ENCODE measurements at regions not wholly inside any gene's neighbourhood (a gene's known extent, or its start where the extent isn't known, plus 50 kb on each side); places are given as distances from the start of the nearest gene placed in this dataset.

DNA sequence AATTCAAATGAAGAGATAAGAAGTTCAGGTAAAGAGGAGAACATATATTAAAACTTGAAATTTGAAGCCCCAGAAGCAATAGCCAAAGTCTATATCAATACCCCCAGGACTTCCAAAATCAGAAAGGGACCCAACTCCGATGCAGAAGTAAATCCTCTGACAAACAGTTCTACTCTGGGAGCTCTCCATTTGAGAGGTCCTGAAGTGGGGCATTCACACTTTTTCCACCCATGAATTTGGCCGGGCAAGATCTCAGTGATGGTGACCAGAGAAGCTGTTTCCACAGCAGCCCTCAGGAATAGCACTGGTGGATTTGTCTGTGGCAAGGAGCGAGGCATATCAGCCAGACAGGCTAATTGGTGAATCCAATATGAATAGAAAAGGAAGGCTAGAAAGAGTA lies 313.6 kb upstream of the MC4R start:
- no peak for TF ChIP-seq RFX5 (IDR thresholded peaks at IDR 0.05; ENCODE audit: borderline replicate concordance, low read depth, low read length)
- no peak for TF ChIP-seq CHD1 (IDR thresholded peaks at IDR 0.05; ENCODE audit: low read depth, low read length)
- no peak for TF ChIP-seq POLR2A (IDR thresholded peaks at IDR 0.05; ENCODE audit: control extremely low read depth in 1 of 2, low read depth in 2 of 2, low read length in 2 of 2)
- TF ChIP-seq, protein P1, sequence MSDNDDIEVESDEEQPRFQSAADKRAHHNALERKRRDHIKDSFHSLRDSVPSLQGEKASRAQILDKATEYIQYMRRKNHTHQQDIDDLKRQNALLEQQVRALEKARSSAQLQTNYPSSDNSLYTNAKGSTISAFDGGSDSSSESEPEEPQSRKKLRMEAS (IDR thresholded peaks at IDR 0.05) = no peak
- no peak for TF ChIP-seq EZH2 (IDR thresholded peaks at IDR 0.05; ENCODE audit: low read depth, low read length, severe bottlenecking)
- TF ChIP-seq, protein P2, sequence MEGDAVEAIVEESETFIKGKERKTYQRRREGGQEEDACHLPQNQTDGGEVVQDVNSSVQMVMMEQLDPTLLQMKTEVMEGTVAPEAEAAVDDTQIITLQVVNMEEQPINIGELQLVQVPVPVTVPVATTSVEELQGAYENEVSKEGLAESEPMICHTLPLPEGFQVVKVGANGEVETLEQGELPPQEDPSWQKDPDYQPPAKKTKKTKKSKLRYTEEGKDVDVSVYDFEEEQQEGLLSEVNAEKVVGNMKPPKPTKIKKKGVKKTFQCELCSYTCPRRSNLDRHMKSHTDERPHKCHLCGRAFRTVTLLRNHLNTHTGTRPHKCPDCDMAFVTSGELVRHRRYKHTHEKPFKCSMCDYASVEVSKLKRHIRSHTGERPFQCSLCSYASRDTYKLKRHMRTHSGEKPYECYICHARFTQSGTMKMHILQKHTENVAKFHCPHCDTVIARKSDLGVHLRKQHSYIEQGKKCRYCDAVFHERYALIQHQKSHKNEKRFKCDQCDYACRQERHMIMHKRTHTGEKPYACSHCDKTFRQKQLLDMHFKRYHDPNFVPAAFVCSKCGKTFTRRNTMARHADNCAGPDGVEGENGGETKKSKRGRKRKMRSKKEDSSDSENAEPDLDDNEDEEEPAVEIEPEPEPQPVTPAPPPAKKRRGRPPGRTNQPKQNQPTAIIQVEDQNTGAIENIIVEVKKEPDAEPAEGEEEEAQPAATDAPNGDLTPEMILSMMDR (IDR thresholded peaks at IDR 0.05; ENCODE audit: control extremely low read depth in 1 of 3, insufficient read depth in 1 of 3, low read depth in 1 of 3, low read length in 3 of 3) = no peak
- TF ChIP-seq SUZ12 (IDR thresholded peaks at IDR 0.05; ENCODE audit: low read length) = no peak
- no peak for TF ChIP-seq POLR2AphosphoS5 (IDR thresholded peaks at IDR 0.05; ENCODE audit: low read depth, low read length)
- no peak for TF ChIP-seq YY1 (IDR thresholded peaks at IDR 0.05; ENCODE audit: low read depth, low read length)
- TF ChIP-seq, protein P3, sequence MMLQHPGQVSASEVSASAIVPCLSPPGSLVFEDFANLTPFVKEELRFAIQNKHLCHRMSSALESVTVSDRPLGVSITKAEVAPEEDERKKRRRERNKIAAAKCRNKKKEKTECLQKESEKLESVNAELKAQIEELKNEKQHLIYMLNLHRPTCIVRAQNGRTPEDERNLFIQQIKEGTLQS (IDR thresholded peaks at IDR 0.05; ENCODE audit: insufficient read depth, low read depth, low read length) = no peak
- no peak for TF ChIP-seq SP2 (IDR thresholded peaks at IDR 0.05; ENCODE audit: low read length)
- no peak for TF ChIP-seq KDM1A (IDR thresholded peaks at IDR 0.05; ENCODE audit: borderline replicate concordance, low read length)

Data from H1 (cell line).